ENCODE measurements at regions not wholly inside any gene's neighbourhood (a gene's known extent, or its start where the extent isn't known, plus 50 kb on each side); places are given as distances from the start of the nearest gene placed in this dataset.

DNA sequence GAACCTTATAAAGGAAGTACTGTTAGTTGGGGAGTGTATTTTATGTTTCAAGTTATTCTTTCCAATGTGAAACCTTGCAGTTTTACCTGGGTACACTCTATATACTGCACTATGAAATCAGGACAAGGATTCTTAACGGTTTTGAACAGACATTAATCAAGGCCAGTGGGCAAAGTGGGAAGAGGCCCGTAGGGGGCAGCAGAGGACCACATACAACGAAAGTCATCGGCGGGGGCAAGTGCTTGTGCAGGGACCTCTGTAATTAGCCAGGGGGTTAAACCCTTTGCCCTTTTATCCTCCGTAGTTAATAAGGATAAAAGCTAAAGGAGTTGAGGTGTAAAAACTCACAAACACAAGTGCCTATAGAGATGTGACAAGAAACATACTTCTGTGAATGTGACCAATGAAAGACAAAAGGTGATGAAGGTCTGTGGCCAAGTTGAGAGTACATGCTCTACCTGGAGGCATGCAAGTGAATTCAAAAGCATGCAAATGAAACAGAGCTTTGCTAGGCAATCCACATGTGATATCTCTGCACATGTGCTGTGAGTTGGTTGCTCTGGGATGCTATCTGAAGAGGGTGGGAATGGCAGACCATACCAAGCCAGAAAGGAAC is 392.7 kb upstream of the MAN1A1 start:
- no peak for DNase-seq (ENCODE audit: low read depth, low spot score)
- H3K27me3 ChIP-seq (ENCODE audit: control insufficient read depth, insufficient read depth, low read length): no peaks in the 10 kb centered on the region
- no peak overlapping the region for H3K27ac ChIP-seq (ENCODE audit: low read depth, low read length)
- H3K9me3 ChIP-seq (ENCODE audit: control insufficient read depth, insufficient read depth, low read length): no peaks in the 10 kb centered on the region
- H3K4me3 ChIP-seq (ENCODE audit: low read depth, low read length): no peak overlapping the region
- TF ChIP-seq CTCF (IDR thresholded peaks at IDR 0.05; ENCODE audit: low read depth, low read length): peak; percentile 71
- POLR2A ChIA-PET: no interaction called here
- CTCF ChIA-PET: interaction anchor here (0.6 to 2.0 kb wide), 9 partner anchors 18 to 1659 kb away, joined by 3 to 8 read pairs (median 3); no protein-coding TSS in a partner anchor

DNA sequence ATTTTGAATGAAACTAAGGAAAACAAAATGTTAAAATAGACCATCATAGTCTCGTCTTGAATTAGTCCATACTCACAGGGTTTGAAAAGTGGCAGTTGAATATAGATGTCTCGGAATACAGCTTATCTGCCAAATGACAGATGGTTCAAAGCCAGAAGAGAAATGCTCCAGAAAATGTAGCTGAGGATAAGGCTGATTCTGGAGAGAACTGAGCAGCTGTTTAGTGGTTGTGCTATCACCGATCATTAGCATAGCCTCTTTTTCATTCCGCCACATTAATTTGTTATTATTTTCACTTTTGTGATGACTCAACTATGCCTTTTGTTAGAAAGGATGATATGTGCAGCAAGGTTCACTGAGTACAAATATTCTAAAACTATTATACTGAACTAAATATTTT is 390.2 kb upstream of the MAN1A1 start:
- ChIA-PET POLR2A (no interaction called here), CTCF (interaction anchor here (0.8 kb wide), 1 partner anchor 610 kb away, joined by 3 read pairs; no protein-coding TSS in a partner anchor)
- Histone ChIP-seq H3K9me3 (ENCODE audit: control insufficient read depth, insufficient read depth, low read length) (no peaks in the 10 kb centered on the region), H3K4me3 (ENCODE audit: low read depth, low read length) (no peak overlapping the region), H3K27me3 (ENCODE audit: control insufficient read depth, insufficient read depth, low read length) (no peaks in the 10 kb centered on the region), H3K27ac (ENCODE audit: low read depth, low read length) (no peak overlapping the region)
- no peak for TF ChIP-seq CTCF (IDR thresholded peaks at IDR 0.05; ENCODE audit: low read depth, low read length)
- DNase-seq (ENCODE audit: low read depth, low spot score): no peak

DNA sequence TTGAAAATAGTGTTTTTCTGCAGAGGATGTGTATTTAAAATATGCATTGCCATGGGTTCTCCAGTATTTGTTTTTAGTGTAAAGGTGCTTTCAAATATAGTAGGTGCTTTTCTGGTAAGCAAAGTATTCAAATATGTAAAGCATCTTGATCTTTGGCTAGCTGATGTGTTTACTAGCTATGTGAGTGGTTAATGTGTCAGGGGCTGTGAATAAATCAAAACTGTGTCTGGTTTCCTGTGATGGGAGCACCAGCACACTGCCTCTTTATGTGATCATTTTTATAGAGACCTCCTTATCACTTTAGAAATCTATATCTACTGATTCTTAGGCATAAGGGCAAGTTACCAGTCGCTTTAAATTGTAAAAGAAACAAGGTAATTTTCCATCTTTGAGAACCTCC is 388.9 kb upstream of the MAN1A1 start:
- CTCF ChIA-PET: no interaction called here
- no peak for TF ChIP-seq CTCF (IDR thresholded peaks at IDR 0.05; ENCODE audit: low read depth, low read length)
- Histone ChIP-seq H3K4me3 (ENCODE audit: low read depth, low read length) (no peak overlapping the region), H3K9me3 (ENCODE audit: control insufficient read depth, insufficient read depth, low read length) (no peaks in the 10 kb centered on the region), H3K27me3 (ENCODE audit: control insufficient read depth, insufficient read depth, low read length) (no peaks in the 10 kb centered on the region), H3K27ac (ENCODE audit: low read depth, low read length) (no peak overlapping the region)
- POLR2A ChIA-PET: no interaction called here
- no peak for DNase-seq (ENCODE audit: low read depth, low spot score)

- ChIA-PET CTCF (interaction anchor here (0.6 to 1.5 kb wide), 2 partner anchors 293 to 386 kb away, joined by 3 read pairs; no protein-coding TSS in a partner anchor), POLR2A (no interaction called here)
- H3K4me3 ChIP-seq (ENCODE audit: low read depth, low read length): no peak overlapping the region
- H3K27ac ChIP-seq (ENCODE audit: low read depth, low read length): no peak overlapping the region
- no peak for DNase-seq (ENCODE audit: low read depth, low spot score)
- TF ChIP-seq CTCF (IDR thresholded peaks at IDR 0.05; ENCODE audit: low read depth, low read length): no peak
- H3K27me3 ChIP-seq (ENCODE audit: control insufficient read depth, insufficient read depth, low read length): no peaks in the 10 kb centered on the region
- no peaks in the 10 kb centered on the region for H3K9me3 ChIP-seq (ENCODE audit: control insufficient read depth, insufficient read depth, low read length)
These were observed 386.9 kb upstream of the MAN1A1 start for GRCh38 chr6:119736296-119737021.

- no peak for TF ChIP-seq CTCF (IDR thresholded peaks at IDR 0.05; ENCODE audit: low read depth, low read length)
- ChIA-PET POLR2A (no interaction called here), CTCF (no interaction called here)
- H3K9me3 ChIP-seq (ENCODE audit: control insufficient read depth, insufficient read depth, low read length): no peaks in the 10 kb centered on the region
- H3K27ac ChIP-seq (ENCODE audit: low read depth, low read length): no peak overlapping the region
- no peak overlapping the region for H3K4me3 ChIP-seq (ENCODE audit: low read depth, low read length)
- H3K27me3 ChIP-seq (ENCODE audit: control insufficient read depth, insufficient read depth, low read length): no peaks in the 10 kb centered on the region
- no peak for DNase-seq (ENCODE audit: low read depth, low spot score)
These were observed 386.0 kb upstream of the MAN1A1 start for GRCh38 chr6:119735530-119735929.

Measured in AG04450 (cell line).